GM12875 (cell line): ENCODE measurements at regions not wholly inside any gene's neighbourhood (a gene's known extent, or its start where the extent isn't known, plus 50 kb on each side); places are given as distances from the start of the nearest gene placed in this dataset.
"Not testable (repeated sequence)": the region's sequence is repeated elsewhere in the genome, so short reads cannot be mapped to it uniquely, and the experiment has no call there.

ENCODE experiments used
- H3K4me3 ChIP-seq: one replicate; pipeline ENCODE4 v1.5.1; 2011; ENCODE audit warnings: low read depth, low read length, control low read depth
- TF ChIP-seq, protein P1 (sequence below): IDR thresholded peaks from 2 replicates; pipeline ENCODE4 v1.5.1; 2011; ENCODE audit warnings: low read depth, mild to moderate bottlenecking, control low read depth, inconsistent platforms, low read length, moderate library complexity, borderline replicate concordance; ENCODE audit not compliant: insufficient read depth

DNA sequence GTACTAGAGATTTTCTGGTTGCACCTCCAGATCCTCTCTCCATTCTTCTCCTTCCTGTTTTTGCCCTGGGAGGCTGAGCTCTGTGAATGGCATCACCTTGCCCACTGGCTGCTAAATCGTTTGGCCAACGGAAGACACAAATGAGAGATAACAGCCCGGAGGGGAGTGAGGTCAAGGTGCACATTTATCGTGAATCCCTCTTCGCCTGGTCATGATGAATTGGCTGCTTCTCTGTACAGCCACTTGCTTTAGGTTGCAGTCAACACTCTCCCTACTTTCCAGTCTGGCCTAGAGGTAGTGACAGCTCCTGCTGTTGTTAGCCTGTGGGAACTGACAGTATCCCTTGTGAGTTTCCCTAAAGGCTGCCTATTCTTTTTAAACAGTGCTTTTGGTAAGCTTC lies 85.4 kb upstream of the CHCHD3 start:
- H3K4me3 ChIP-seq, result no peak overlapping the region
- TF ChIP-seq, protein P1, sequence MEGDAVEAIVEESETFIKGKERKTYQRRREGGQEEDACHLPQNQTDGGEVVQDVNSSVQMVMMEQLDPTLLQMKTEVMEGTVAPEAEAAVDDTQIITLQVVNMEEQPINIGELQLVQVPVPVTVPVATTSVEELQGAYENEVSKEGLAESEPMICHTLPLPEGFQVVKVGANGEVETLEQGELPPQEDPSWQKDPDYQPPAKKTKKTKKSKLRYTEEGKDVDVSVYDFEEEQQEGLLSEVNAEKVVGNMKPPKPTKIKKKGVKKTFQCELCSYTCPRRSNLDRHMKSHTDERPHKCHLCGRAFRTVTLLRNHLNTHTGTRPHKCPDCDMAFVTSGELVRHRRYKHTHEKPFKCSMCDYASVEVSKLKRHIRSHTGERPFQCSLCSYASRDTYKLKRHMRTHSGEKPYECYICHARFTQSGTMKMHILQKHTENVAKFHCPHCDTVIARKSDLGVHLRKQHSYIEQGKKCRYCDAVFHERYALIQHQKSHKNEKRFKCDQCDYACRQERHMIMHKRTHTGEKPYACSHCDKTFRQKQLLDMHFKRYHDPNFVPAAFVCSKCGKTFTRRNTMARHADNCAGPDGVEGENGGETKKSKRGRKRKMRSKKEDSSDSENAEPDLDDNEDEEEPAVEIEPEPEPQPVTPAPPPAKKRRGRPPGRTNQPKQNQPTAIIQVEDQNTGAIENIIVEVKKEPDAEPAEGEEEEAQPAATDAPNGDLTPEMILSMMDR, result no peak

DNA sequence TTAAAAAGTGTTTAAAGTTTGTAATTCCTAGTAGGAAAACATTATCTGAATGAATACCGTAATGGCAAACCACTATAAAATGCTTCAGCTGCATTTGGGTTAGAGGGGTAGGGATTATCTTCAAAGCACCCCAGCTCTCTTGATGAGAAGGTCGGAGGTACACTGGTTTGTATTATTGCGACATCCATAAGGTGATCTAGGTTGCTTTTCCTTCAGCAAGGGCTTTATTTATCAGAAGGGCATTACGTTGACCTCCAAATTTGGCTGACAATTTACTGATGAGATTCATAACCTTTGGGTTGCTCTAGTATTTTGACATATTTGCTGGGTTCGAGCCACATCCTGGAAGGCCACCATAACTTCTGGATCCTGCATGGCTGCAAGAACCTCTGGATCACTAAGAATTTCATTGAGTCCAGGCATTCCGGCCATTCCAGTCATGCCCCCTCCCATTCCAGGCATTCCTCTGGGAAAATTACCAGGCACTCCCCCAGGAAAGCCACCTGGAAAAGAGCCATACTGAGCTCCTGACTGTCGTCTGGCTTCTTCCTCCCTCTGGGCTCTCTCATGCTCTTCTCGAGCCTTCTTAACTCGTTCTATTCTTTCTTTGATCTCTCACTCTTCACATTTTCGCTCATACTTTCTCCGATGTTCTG lies 83.6 kb upstream of the EXOC4 start:
- H3K4me3 ChIP-seq, result not testable (repeated sequence)

DNA sequence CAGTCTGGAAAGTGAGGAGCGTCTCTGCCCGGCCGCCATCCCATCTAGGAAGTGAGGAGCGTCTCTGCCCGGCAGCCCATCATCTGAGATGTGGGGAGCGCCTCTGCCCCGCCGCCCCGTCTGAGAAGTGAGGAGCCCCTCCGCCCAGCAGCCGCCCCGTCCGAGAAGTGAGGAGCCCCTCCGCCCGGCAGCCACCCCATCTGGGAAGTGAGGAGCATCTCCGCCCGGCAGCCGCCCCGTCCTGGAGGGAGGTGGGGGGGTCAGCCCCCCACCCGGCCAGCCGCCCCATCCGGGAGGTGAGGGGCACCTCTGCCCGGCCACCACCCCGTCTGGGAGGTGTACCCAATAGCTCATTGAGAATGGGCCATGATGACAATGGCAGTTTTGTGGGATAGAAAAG lies 75.4 kb upstream of the EXOC4 start:
- not testable (repeated sequence) for H3K4me3 ChIP-seq

DNA sequence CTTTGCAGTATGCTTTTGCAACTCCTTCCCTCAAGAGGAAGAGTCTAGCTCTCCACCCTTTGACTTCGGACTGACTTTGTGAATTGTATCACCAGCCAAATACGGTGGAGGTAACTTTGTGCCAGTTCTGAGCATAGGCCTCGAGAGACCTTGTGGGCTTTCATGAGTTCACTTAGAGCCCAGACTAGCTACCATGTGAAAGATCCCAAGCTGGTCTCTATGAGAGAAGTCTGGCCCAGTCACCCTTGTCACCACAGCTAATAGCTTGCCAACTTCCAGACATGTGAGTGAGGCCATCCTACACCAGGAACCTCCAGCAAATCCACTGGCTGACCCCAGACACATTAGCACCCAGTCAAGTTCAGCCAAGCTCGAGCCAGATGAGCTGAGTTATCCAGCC lies 72.2 kb upstream of the EXOC4 start:
- TF ChIP-seq, protein P1, result no peak
- no peak overlapping the region for H3K4me3 ChIP-seq

DNA sequence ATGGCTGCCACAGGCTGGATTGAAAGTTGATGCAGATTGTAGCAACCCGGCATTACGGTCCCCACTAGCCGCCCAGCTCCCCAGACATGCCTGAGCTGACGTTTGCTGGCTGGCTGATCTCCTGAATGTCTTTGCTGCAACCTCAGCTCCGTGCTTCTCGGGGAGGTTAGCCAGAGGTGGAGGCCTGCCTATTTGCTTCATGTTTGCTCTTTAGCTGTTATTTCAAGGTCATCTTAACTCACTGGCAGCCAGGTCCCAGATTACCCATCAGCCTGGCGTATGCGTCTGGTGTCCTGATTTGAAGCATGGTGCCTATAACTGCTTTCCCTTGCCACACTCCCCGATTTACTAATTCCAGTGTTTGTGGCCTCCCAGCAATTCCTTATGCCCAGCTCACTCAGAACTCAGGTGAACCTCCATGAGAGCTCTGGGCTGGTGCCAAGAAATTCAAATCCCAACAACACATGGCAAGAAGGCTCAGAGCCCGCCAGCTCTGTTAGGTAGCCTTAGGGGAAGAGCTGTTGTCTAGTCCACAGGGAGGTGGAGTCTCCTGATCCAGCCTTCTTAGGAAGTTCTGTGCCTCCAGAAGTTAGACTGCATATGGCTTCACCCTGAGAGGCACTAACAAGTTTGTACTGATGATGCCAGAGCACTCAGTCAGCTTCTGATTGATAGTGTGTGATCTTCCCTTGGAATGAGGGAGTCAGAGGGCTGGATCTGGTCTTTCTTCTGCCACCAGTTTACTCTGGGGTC lies 69.7 kb upstream of the EXOC4 start:
- TF ChIP-seq, protein P1, result no peak
- no peak overlapping the region for H3K4me3 ChIP-seq

DNA sequence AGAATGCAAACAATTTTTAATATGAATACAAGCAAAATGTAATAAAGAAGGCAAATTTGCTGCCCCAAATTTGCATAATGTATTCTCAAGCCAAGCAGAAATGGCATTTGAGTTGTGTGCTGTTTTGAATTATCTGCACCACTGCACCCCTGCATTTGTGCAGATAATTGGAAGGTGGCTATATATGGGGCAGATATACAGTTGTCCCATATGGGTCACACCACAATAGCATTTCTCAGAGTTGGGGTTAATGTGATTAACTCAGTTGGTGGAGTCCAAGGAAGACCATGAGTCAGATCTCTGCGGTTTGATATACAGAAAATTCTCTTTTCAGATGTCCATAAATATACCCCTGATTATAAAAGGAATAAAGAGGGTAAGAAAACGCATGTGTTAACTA lies 68.9 kb upstream of the EXOC4 start:
- no peak overlapping the region for H3K4me3 ChIP-seq
- TF ChIP-seq, protein P1, result no peak

DNA sequence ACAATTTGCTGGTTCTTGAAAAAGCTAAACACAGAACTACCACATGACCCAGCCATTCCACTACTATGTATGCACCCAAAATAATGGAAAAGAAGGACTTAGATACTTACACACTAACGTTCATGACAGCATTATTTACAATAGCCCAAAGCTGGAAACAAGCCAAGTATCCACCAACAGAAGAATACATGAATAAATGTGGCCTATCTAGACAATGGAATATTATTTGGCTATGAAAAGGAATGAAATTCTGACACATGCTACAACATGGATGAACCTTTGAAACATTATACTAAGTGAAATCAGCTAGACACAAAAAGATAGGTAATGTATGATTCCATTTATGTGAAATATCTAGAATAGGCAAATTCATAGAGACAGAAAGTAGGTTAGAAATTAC lies 67.4 kb upstream of the EXOC4 start:
- TF ChIP-seq, protein P1, result no peak
- no peak overlapping the region for H3K4me3 ChIP-seq

DNA sequence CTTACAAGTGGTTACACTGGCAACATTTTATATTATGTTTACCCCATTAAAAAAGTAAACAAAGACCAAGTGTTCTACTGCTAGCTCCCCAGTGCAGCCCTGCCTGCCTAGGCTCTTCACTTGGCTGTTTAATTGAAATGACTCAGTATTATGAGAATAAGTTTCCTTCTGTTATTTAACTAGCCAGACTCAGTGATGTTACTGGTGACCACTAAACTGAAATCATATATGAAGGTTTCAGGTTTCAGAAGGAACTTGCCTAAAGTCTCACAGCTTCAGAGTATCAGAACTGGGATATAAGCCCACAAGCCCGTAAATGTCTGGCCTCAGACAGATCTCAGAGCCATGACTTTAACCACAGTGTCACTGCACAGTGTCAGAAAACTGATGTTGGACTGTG lies 66.8 kb upstream of the EXOC4 start:
- H3K4me3 ChIP-seq, result no peak overlapping the region
- TF ChIP-seq, protein P1, result no peak
